ENCODE measurements at regions not wholly inside any gene's neighbourhood (a gene's known extent, or its start where the extent isn't known, plus 50 kb on each side); places are given as distances from the start of the nearest gene placed in this dataset.

- no peak for DNase-seq (ENCODE audit: extremely low read depth, low read depth)
Measured at GRCh38 chr12:113659416-113659815, 187.7 kb upstream of the LHX5 start.

- DNase-seq (ENCODE audit: extremely low read depth, low read depth), result no peak
Measured at GRCh38 chr12:113659015-113659414, 187.3 kb upstream of the LHX5 start.

GRCh38 chr12:113658006-113658655, 186.5 kb upstream of the LHX5 start:
- DNase-seq (ENCODE audit: extremely low read depth, low read depth), result no peak

- DNase-seq (ENCODE audit: extremely low read depth, low read depth), result no peak
Measured at GRCh38 chr12:113655919-113656318, 184.2 kb upstream of the LHX5 start.

- DNase-seq (ENCODE audit: extremely low read depth, low read depth), result no peak
Measured at GRCh38 chr12:113655479-113655878, 183.8 kb upstream of the LHX5 start.

GRCh38 chr12:113651662-113652061, 180.0 kb upstream of the LHX5 start:
- no peak for DNase-seq (ENCODE audit: extremely low read depth, low read depth)

GRCh38 chr12:113650476-113650875, 178.8 kb upstream of the LHX5 start:
- DNase-seq (ENCODE audit: extremely low read depth, low read depth), result no peak

GRCh38 chr12:113649256-113649830, 177.7 kb upstream of the LHX5 start:
- no peak for DNase-seq (ENCODE audit: extremely low read depth, low read depth)

- no peak for DNase-seq (ENCODE audit: extremely low read depth, low read depth)
Measured at GRCh38 chr12:113647048-113647447, 175.4 kb upstream of the LHX5 start.

- DNase-seq (ENCODE audit: extremely low read depth, low read depth), result no peak
Measured at GRCh38 chr12:113645603-113646002, 173.9 kb upstream of the LHX5 start.

GRCh38 chr12:113645183-113645582, 173.5 kb upstream of the LHX5 start:
- no peak for DNase-seq (ENCODE audit: extremely low read depth, low read depth)

- DNase-seq (ENCODE audit: extremely low read depth, low read depth), result no peak
Measured at GRCh38 chr12:113643177-113643974, 171.7 kb upstream of the LHX5 start.

GRCh38 chr12:113642672-113643071, 171.0 kb upstream of the LHX5 start:
- no peak for DNase-seq (ENCODE audit: extremely low read depth, low read depth)

GRCh38 chr12:113642216-113642615, 170.5 kb upstream of the LHX5 start:
- no peak for DNase-seq (ENCODE audit: extremely low read depth, low read depth)

- DNase-seq (ENCODE audit: extremely low read depth, low read depth), result no peak
Measured at GRCh38 chr12:113641426-113642030, 169.9 kb upstream of the LHX5 start.

GRCh38 chr12:113640837-113641236, 169.2 kb upstream of the LHX5 start:
- no peak for DNase-seq (ENCODE audit: extremely low read depth, low read depth)

GRCh38 chr12:113639474-113639873, 167.8 kb upstream of the LHX5 start:
- DNase-seq (ENCODE audit: extremely low read depth, low read depth), result no peak

GRCh38 chr12:113638460-113638775, 166.7 kb upstream of the LHX5 start:
- DNase-seq (ENCODE audit: extremely low read depth, low read depth), result no peak

- no peak for DNase-seq (ENCODE audit: extremely low read depth, low read depth)
Measured at GRCh38 chr12:113634982-113635381, 163.3 kb upstream of the LHX5 start.

GRCh38 chr12:113634474-113634873, 162.8 kb upstream of the LHX5 start:
- DNase-seq (ENCODE audit: extremely low read depth, low read depth), result no peak

- DNase-seq (ENCODE audit: extremely low read depth, low read depth), result no peak
Measured at GRCh38 chr12:113633678-113634332, 162.1 kb upstream of the LHX5 start.

Measured in NCI-H460 (cell line).